ENCODE measurements at regions not wholly inside any gene's neighbourhood (a gene's known extent, or its start where the extent isn't known, plus 50 kb on each side); places are given as distances from the start of the nearest gene placed in this dataset.

DNA sequence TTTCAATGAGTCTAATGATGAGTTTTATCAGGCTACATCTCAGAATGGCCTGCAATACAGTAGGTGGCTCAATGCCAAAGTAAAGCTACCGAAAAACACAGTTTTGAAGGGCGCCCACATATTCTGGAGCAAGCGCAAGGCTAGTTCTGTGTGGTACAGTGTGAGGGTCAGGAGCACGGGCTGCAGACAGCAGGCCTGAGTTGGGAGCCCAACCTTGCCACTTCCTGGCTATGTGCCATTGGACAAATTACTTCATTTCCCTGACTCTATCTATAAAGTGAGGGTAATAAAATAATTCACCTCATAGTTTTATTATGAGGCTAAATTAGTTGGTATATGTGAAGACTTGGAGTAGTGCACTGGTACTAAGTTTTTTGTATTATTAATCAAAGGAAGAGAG lies 150.7 kb downstream of the OPN5 start:
- TF ChIP-seq, protein P1, sequence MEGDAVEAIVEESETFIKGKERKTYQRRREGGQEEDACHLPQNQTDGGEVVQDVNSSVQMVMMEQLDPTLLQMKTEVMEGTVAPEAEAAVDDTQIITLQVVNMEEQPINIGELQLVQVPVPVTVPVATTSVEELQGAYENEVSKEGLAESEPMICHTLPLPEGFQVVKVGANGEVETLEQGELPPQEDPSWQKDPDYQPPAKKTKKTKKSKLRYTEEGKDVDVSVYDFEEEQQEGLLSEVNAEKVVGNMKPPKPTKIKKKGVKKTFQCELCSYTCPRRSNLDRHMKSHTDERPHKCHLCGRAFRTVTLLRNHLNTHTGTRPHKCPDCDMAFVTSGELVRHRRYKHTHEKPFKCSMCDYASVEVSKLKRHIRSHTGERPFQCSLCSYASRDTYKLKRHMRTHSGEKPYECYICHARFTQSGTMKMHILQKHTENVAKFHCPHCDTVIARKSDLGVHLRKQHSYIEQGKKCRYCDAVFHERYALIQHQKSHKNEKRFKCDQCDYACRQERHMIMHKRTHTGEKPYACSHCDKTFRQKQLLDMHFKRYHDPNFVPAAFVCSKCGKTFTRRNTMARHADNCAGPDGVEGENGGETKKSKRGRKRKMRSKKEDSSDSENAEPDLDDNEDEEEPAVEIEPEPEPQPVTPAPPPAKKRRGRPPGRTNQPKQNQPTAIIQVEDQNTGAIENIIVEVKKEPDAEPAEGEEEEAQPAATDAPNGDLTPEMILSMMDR (IDR thresholded peaks at IDR 0.05), result no peak
- TF ChIP-seq POLR2A (IDR thresholded peaks at IDR 0.05), result no peak
